ENCODE measurements at regions not wholly inside any gene's neighbourhood (a gene's known extent, or its start where the extent isn't known, plus 50 kb on each side); places are given as distances from the start of the nearest gene placed in this dataset.

GRCh38 chr17:77889866-77890760 is 68.4 kb upstream of the TNRC6C start:
- TF ChIP-seq CTCF (IDR thresholded peaks at IDR 0.05): no peak
- TF ChIP-seq POLR2A (IDR thresholded peaks at IDR 0.05): no peak
- TF ChIP-seq EP300 (IDR thresholded peaks at IDR 0.05): no peak
- no peak for TF ChIP-seq POLR2AphosphoS5 (IDR thresholded peaks at IDR 0.05)

Data from stomach (tissue), 4 donors.